IPS DF 4.7 (cell line): ENCODE measurements at regions not wholly inside any gene's neighbourhood (a gene's known extent, or its start where the extent isn't known, plus 50 kb on each side); places are given as distances from the start of the nearest gene placed in this dataset.
"Not testable (repeated sequence)": the region's sequence is repeated elsewhere in the genome, so short reads cannot be mapped to it uniquely, and the experiment has no call there.

Experiments
- DNase-seq: peaks from one replicate; pipeline ENCODE4 v3.0.0-alpha.2; 2013; ENCODE audit warnings: low spot score; ENCODE audit errors: extremely low read depth

- DNase-seq, result no peak
Measured at GRCh38 chr20:17837179-17837578, 131.4 kb downstream of the SNX5 start.

GRCh38 chr20:17836303-17836861 lies 132.2 kb downstream of the SNX5 start:
- no peak for DNase-seq

GRCh38 chr20:17835934-17836300 lies 132.7 kb downstream of the SNX5 start:
- no peak for DNase-seq

GRCh38 chr20:17835240-17835933 lies 133.2 kb downstream of the SNX5 start:
- no peak for DNase-seq

- no peak for DNase-seq
Measured at GRCh38 chr20:17834804-17835203, 133.8 kb downstream of the SNX5 start.

- no peak for DNase-seq
Measured at GRCh38 chr20:17833036-17833674, 133.4 kb downstream of the BANF2 start.

- DNase-seq, result no peak
Measured at GRCh38 chr20:17832236-17832915, 132.6 kb downstream of the BANF2 start.

GRCh38 chr20:17828598-17829144 lies 128.9 kb downstream of the BANF2 start:
- DNase-seq, result no peak

GRCh38 chr20:17827759-17828559 lies 128.2 kb downstream of the BANF2 start:
- no peak for DNase-seq

- DNase-seq, result no peak
Measured at GRCh38 chr20:17827079-17827478, 127.3 kb downstream of the BANF2 start.

- no peak for DNase-seq
Measured at GRCh38 chr20:17825960-17826843, 126.4 kb downstream of the BANF2 start.

GRCh38 chr20:17825252-17825959 lies 125.6 kb downstream of the BANF2 start:
- DNase-seq, result no peak

GRCh38 chr20:17824676-17825251 lies 125.0 kb downstream of the BANF2 start:
- DNase-seq, result no peak

- no peak for DNase-seq
Measured at GRCh38 chr20:17823409-17824144, 123.8 kb downstream of the BANF2 start.

GRCh38 chr20:17822540-17823408 lies 123.0 kb downstream of the BANF2 start:
- DNase-seq, result no peak

- DNase-seq, result no peak
Measured at GRCh38 chr20:17822039-17822438, 122.3 kb downstream of the BANF2 start.

GRCh38 chr20:17821606-17822005 lies 121.8 kb downstream of the BANF2 start:
- DNase-seq, result not testable (repeated sequence)
